ENCODE measurements at regions not wholly inside any gene's neighbourhood (a gene's known extent, or its start where the extent isn't known, plus 50 kb on each side); places are given as distances from the start of the nearest gene placed in this dataset.
"Not testable (repeated sequence)": the region's sequence is repeated elsewhere in the genome, so short reads cannot be mapped to it uniquely, and the experiment has no call there.

GRCh38 chr6:119757467-119757866, 407.9 kb upstream of the MAN1A1 start:
- DNase-seq, result no peak

- DNase-seq, result no peak
Measured at GRCh38 chr6:119749335-119749734, 399.8 kb upstream of the MAN1A1 start.

- not testable (repeated sequence) for DNase-seq
Measured at GRCh38 chr6:119748535-119748934, 399.0 kb upstream of the MAN1A1 start.

- DNase-seq, result peak; percentile 23
Measured at GRCh38 chr6:119742188-119742803, 392.7 kb upstream of the MAN1A1 start.

GRCh38 chr6:119739769-119740168, 390.2 kb upstream of the MAN1A1 start:
- no peak for DNase-seq

GRCh38 chr6:119738425-119738824, 388.9 kb upstream of the MAN1A1 start:
- no peak for DNase-seq

- no peak for DNase-seq
Measured at GRCh38 chr6:119736296-119737021, 386.9 kb upstream of the MAN1A1 start.

GRCh38 chr6:119735530-119735929, 386.0 kb upstream of the MAN1A1 start:
- DNase-seq, result no peak

GRCh38 chr6:119734227-119734626, 384.7 kb upstream of the MAN1A1 start:
- DNase-seq, result no peak

GRCh38 chr6:119728935-119729334, 379.4 kb upstream of the MAN1A1 start:
- no peak for DNase-seq

- no peak for DNase-seq
Measured at GRCh38 chr6:119728220-119728750, 378.7 kb upstream of the MAN1A1 start.

- DNase-seq, result no peak
Measured at GRCh38 chr6:119727504-119728219, 378.1 kb upstream of the MAN1A1 start.

GRCh38 chr6:119726912-119727311, 377.4 kb upstream of the MAN1A1 start:
- DNase-seq, result not testable (repeated sequence)

GRCh38 chr6:119726086-119726485, 376.5 kb upstream of the MAN1A1 start:
- no peak for DNase-seq

GRCh38 chr6:119720160-119720559, 370.6 kb upstream of the MAN1A1 start:
- no peak for DNase-seq

- DNase-seq, result no peak
Measured at GRCh38 chr6:119717942-119718341, 368.4 kb upstream of the MAN1A1 start.

- DNase-seq, result no peak
Measured at GRCh38 chr6:119716668-119717270, 367.2 kb upstream of the MAN1A1 start.

- no peak for DNase-seq
Measured at GRCh38 chr6:119713903-119714302, 364.3 kb upstream of the MAN1A1 start.

GRCh38 chr6:119686644-119687043, 337.1 kb upstream of the MAN1A1 start:
- DNase-seq, result no peak

- no peak for DNase-seq
Measured at GRCh38 chr6:119686240-119686639, 336.7 kb upstream of the MAN1A1 start.

- no peak for DNase-seq
Measured at GRCh38 chr6:119683671-119684070, 334.1 kb upstream of the MAN1A1 start.

- peak; percentile 18 for DNase-seq
Measured at GRCh38 chr6:119683031-119683430, 333.5 kb upstream of the MAN1A1 start.

- no peak for DNase-seq
Measured at GRCh38 chr6:119678961-119679360, 329.4 kb upstream of the MAN1A1 start.

Data from NCI-H146 (cell line).